SU-DHL-6 (cell line): ENCODE measurements at regions not wholly inside any gene's neighbourhood (a gene's known extent, or its start where the extent isn't known, plus 50 kb on each side); places are given as distances from the start of the nearest gene placed in this dataset.

ENCODE experiments used
- H2AFZ ChIP-seq: fragments of 200-600 bp; sonication (generic); 2 replicates; pipeline ENCODE4 v1.6.1; 2014; ENCODE audit warnings: low read depth, mild to moderate bottlenecking, moderate library complexity, mixed read lengths, antibody characterized with exemption, low read length; ENCODE audit not compliant: severe bottlenecking
- H3F3A ChIP-seq: fragments of 200-600 bp; shearing (Covaris generic); 2 replicates; pipeline ENCODE4 v1.6.0; 2016; ENCODE audit warnings: antibody characterized with exemption, mild to moderate bottlenecking; ENCODE audit not compliant: insufficient read depth
- H3K27ac ChIP-seq: fragments of 200-600 bp; sonication (generic); 2 replicates; pipeline ENCODE4 v1.5.1; 2016; ENCODE audit warnings: low read depth, mild to moderate bottlenecking, low read length, moderate library complexity, mixed read lengths
- H3K27me3 ChIP-seq: fragments of 200-600 bp; sonication (generic), shearing (Covaris generic); 2 replicates; pipeline ENCODE4 v1.6.0; 2014; ENCODE audit warnings: mild to moderate bottlenecking, low read length
- H3K36me3 ChIP-seq: fragments of 200-600 bp; sonication (generic); 2 replicates; pipeline ENCODE4 v1.6.1; 2014; ENCODE audit warnings: mild to moderate bottlenecking, low read length, mixed read lengths
- H3K4me2 ChIP-seq: fragments of 300-600, 200-600 bp; shearing (Covaris generic), sonication (generic); 2 replicates; pipeline ENCODE4 v1.6.0; 2014; ENCODE audit warnings: low read length, low read depth, mild to moderate bottlenecking; ENCODE audit not compliant: poor library complexity, severe bottlenecking
- H3K4me3 ChIP-seq: fragments of 200-600 bp; sonication (generic); 2 replicates; pipeline ENCODE4 v1.5.1; 2014; ENCODE audit warnings: antibody characterized with exemption, low read length, mild to moderate bottlenecking, mixed read lengths; ENCODE audit not compliant: insufficient read depth, poor library complexity, severe bottlenecking
- H3K79me2 ChIP-seq: fragments of 200-600 bp; sonication (generic); 2 replicates; pipeline ENCODE4 v1.6.1; 2014; ENCODE audit warnings: mild to moderate bottlenecking, low read length, moderate library complexity; ENCODE audit not compliant: insufficient read depth
- H3K9ac ChIP-seq: fragments of 200-600 bp; sonication (generic); 2 replicates; pipeline ENCODE4 v1.7.0; 2014; ENCODE audit warnings: mild to moderate bottlenecking, low read length
- H3K9me2 ChIP-seq: fragments of 200-600 bp; sonication (generic); replicated peaks from 2 replicates; pipeline ENCODE4 v1.6.1; 2014; ENCODE audit warnings: low read length; ENCODE audit not compliant: insufficient read depth
- H3K9me3 ChIP-seq: fragments of 200-600 bp; sonication (generic); 2 replicates; pipeline ENCODE4 v1.6.1; 2014; ENCODE audit warnings: low read length, mixed read lengths; ENCODE audit not compliant: insufficient read depth
- H4K20me1 ChIP-seq: fragments of 200-600 bp; sonication (generic); 2 replicates; pipeline ENCODE4 v1.6.1; 2014; ENCODE audit warnings: low read depth, mild to moderate bottlenecking, antibody characterized with exemption, low read length, moderate library complexity, mixed read lengths
- EZH2phosphoT487 ChIP-seq: fragments of 200-600 bp; sonication (generic), shearing (Covaris generic); conservative IDR thresholded peaks from 2 replicates; pipeline ENCODE4 v1.6.1; 2018; ENCODE audit warnings: mild to moderate bottlenecking, antibody characterized with exemption, low read length, moderate library complexity, mixed read lengths
- TF ChIP-seq, protein P1 (sequence below): fragments of 200-600 bp; sonication (generic); IDR thresholded peaks from one replicate; pipeline ENCODE4 v1.5.1; 2017; ENCODE audit warnings: antibody characterized with exemption, mild to moderate bottlenecking, low read length, moderate library complexity; ENCODE audit not compliant: insufficient read depth, poor library complexity, severe bottlenecking

DNA sequence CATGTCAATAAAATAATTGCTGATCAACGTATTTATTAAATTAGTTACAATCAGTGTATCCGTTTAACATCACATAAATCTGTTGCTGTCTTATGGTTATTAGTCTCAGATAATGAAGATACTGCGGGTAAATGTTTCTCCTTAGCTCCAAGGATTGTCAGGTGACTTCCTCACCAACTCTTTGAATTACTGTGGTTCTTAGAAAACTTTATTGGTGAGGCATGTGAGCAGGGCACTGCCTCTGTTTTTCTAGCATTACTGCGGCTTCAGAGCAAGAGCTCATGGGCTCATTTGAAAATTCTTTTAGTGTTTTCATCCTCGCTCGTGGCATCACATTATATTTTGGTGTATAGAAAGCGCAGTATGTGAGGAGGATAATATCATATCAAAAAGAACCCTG is 555.9 kb downstream of the LMO4 start:
- no peak for TF ChIP-seq EZH2phosphoT487
- TF ChIP-seq, protein P1, sequence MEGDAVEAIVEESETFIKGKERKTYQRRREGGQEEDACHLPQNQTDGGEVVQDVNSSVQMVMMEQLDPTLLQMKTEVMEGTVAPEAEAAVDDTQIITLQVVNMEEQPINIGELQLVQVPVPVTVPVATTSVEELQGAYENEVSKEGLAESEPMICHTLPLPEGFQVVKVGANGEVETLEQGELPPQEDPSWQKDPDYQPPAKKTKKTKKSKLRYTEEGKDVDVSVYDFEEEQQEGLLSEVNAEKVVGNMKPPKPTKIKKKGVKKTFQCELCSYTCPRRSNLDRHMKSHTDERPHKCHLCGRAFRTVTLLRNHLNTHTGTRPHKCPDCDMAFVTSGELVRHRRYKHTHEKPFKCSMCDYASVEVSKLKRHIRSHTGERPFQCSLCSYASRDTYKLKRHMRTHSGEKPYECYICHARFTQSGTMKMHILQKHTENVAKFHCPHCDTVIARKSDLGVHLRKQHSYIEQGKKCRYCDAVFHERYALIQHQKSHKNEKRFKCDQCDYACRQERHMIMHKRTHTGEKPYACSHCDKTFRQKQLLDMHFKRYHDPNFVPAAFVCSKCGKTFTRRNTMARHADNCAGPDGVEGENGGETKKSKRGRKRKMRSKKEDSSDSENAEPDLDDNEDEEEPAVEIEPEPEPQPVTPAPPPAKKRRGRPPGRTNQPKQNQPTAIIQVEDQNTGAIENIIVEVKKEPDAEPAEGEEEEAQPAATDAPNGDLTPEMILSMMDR = no peak

DNA sequence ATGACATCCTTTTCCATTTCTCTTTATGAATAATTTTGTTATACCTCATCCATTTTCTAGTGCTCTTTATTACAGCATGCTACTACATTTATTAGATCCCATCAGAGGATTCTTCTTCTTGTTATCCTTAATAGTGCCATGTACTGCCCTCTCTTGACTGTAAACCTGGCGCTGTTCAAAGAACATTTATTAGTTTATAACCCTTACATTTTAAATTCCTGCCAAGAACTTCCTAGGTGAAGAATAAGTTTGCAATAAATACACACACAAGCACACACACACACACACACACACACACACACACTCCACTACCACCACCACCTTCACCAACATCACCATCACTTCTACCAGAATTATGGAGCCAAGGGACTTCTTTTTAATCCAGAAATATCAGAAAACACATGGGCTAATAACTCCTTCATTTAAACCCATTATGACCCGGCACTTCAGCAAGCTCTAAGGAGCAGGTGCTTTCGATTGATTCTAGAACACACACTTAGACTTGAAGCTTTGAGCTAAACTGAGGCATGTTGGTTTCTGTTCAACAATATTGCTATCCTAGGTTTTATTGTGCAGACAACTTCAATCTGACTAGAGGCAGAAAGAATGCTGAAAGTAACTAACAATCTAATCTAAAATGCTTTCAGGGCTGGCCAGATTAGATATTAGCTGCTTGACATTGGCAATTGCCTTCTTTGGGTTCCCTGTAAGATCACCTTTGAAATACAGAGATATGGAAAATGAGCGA is 556.8 kb downstream of the LMO4 start:
- TF ChIP-seq, protein P1 = no peak
- no peak for TF ChIP-seq EZH2phosphoT487
- Histone ChIP-seq H2AFZ (no peak overlapping the region), H3K4me3 (no peak overlapping the region), H3K27me3 (no peaks in the 10 kb centered on the region), H3K36me3 (no peaks in the 10 kb centered on the region), H4K20me1 (no peaks in the 10 kb centered on the region), H3K9ac (no peak overlapping the region), H3K79me2 (no peaks in the 10 kb centered on the region), H3K27ac (no peak overlapping the region), H3K9me3 (no peaks in the 10 kb centered on the region), H3K9me2 (no peaks in the 10 kb centered on the region), H3F3A (no peaks in the 10 kb centered on the region), H3K4me2 (no peak overlapping the region)

More for the DNA sequence above, 555.9 kb downstream of the LMO4 start:
- Histone ChIP-seq H4K20me1 (no peaks in the 10 kb centered on the region), H3F3A (no peaks in the 10 kb centered on the region), H3K9me2 (no peaks in the 10 kb centered on the region), H3K9me3 (no peaks in the 10 kb centered on the region), H3K9ac (no peak overlapping the region), H3K27ac (no peak overlapping the region), H2AFZ (no peak overlapping the region), H3K79me2 (no peaks in the 10 kb centered on the region), H3K4me3 (no peak overlapping the region), H3K4me2 (no peak overlapping the region), H3K27me3 (no peaks in the 10 kb centered on the region), H3K36me3 (no peaks in the 10 kb centered on the region)

DNA sequence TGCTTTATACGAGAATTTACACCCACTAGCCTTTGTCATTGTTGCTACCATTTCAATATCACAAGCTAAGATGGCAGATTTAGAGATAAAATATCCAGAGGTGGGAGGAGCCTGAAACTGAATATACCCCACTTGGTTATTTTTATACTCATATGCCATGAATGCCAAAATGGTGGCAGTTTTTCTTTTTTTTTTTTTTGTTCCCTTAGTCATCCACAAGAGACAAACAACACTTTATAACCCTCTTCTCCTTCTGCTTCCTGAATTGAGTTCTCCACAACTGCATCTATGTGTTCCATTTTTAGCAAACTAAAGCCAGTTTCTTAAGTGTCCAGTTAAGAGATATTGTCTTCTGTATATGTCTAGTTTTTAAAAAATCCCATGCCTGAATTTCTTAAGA is 558.4 kb downstream of the LMO4 start:
- TF ChIP-seq, protein P1 = no peak
- TF ChIP-seq EZH2phosphoT487 = no peak
- H3K27ac ChIP-seq = no peak overlapping the region
- H3K9me3 ChIP-seq = no peaks in the 10 kb centered on the region
- H3K9me2 ChIP-seq = no peaks in the 10 kb centered on the region
- no peak overlapping the region for H3K9ac ChIP-seq
- no peaks in the 10 kb centered on the region for H3K27me3 ChIP-seq
- no peaks in the 10 kb centered on the region for H3F3A ChIP-seq
- no peaks in the 10 kb centered on the region for H3K79me2 ChIP-seq
- no peak overlapping the region for H3K4me2 ChIP-seq
- H3K36me3 ChIP-seq = no peaks in the 10 kb centered on the region
- H2AFZ ChIP-seq = no peak overlapping the region
- no peak overlapping the region for H3K4me3 ChIP-seq
- H4K20me1 ChIP-seq = no peaks in the 10 kb centered on the region
